ENCODE measurements at regions not wholly inside any gene's neighbourhood (a gene's known extent, or its start where the extent isn't known, plus 50 kb on each side); places are given as distances from the start of the nearest gene placed in this dataset.

GRCh38 chr1:148383966-148384365 lies 99.1 kb downstream of the PPIAL4G start:
- TF ChIP-seq EZH2 (IDR thresholded peaks at IDR 0.05): no peak
- no peak for TF ChIP-seq CTCF (IDR thresholded peaks at IDR 0.05)
- no peak for TF ChIP-seq EZH2phosphoT487 (IDR thresholded peaks at IDR 0.05)

Data from neural progenitor cell (in vitro differentiated cells).